GM12864 (cell line): ENCODE measurements at regions not wholly inside any gene's neighbourhood (a gene's known extent, or its start where the extent isn't known, plus 50 kb on each side); places are given as distances from the start of the nearest gene placed in this dataset.

Source experiments
- DNase-seq: peaks from one replicate; pipeline ENCODE4 v3.0.0-alpha.2; 2011; ENCODE audit warnings: low read depth
- H3K4me3 ChIP-seq: 2 replicates; pipeline ENCODE4 v1.5.1; 2011; ENCODE audit warnings: mild to moderate bottlenecking, low read depth, low read length, control low read depth
- CTCF ChIP-seq: IDR thresholded peaks from 2 replicates; pipeline ENCODE4 v1.5.1; 2011; ENCODE audit warnings: low read depth, mild to moderate bottlenecking, moderate library complexity, low read length, control low read depth, inconsistent platforms; ENCODE audit errors: missing control alignments

- no peak for TF ChIP-seq CTCF
- no peak overlapping the region for H3K4me3 ChIP-seq
- no peak for DNase-seq
Observed at GRCh38 chr5:2282034-2282690, 399.4 kb upstream of the IRX4 start.

GRCh38 chr5:2281446-2281845 is 398.7 kb upstream of the IRX4 start:
- TF ChIP-seq CTCF: no peak
- no peak overlapping the region for H3K4me3 ChIP-seq
- no peak for DNase-seq

GRCh38 chr5:2280318-2280717 is 397.6 kb upstream of the IRX4 start:
- TF ChIP-seq CTCF: no peak
- H3K4me3 ChIP-seq: no peak overlapping the region
- no peak for DNase-seq

GRCh38 chr5:2278825-2279456 is 396.2 kb upstream of the IRX4 start:
- no peak overlapping the region for H3K4me3 ChIP-seq
- DNase-seq: no peak
- TF ChIP-seq CTCF: no peak

- no peak overlapping the region for H3K4me3 ChIP-seq
- DNase-seq: no peak
- TF ChIP-seq CTCF: no peak
Observed at GRCh38 chr5:2277886-2278285, 395.2 kb upstream of the IRX4 start.

GRCh38 chr5:2276101-2276500 is 393.4 kb upstream of the IRX4 start:
- DNase-seq: no peak
- no peak overlapping the region for H3K4me3 ChIP-seq
- TF ChIP-seq CTCF: no peak

- no peak for DNase-seq
- no peak for TF ChIP-seq CTCF
- H3K4me3 ChIP-seq: no peak overlapping the region
Observed at GRCh38 chr5:2272755-2273154, 390.0 kb upstream of the IRX4 start.
